Adrenal gland (tissue), 5 donors: ENCODE measurements at regions not wholly inside any gene's neighbourhood (a gene's known extent, or its start where the extent isn't known, plus 50 kb on each side); places are given as distances from the start of the nearest gene placed in this dataset.

Source experiments
- POLR2A ChIP-seq, 2 donors: fragments of 450-650 bp; IDR thresholded peaks; one replicate each; pipeline ENCODE4 v1.6.1; 2017; ENCODE audit warnings: antibody characterized with exemption in 2 of 2, mild to moderate bottlenecking in 2 of 2, moderate library complexity in 1 of 2
- TF ChIP-seq, protein P1 (sequence below), 6 experiments: fragments of 450-650 bp in 4 of 6; fragments of 200-600 bp in 2 of 6; sonication (generic) in 1 of 6; IDR thresholded peaks; 1 replicate in 5 of 6; 2 replicates in 1 of 6; pipeline versions ENCODE4 v1.5.1 to v1.8.0; 2016 to 2021; ENCODE audit warnings: antibody characterized with exemption in 6 of 6, mild to moderate bottlenecking in 2 of 6, moderate library complexity in 1 of 6
- donor health status: DM: no; HTN: no; CAD: no.

DNA sequence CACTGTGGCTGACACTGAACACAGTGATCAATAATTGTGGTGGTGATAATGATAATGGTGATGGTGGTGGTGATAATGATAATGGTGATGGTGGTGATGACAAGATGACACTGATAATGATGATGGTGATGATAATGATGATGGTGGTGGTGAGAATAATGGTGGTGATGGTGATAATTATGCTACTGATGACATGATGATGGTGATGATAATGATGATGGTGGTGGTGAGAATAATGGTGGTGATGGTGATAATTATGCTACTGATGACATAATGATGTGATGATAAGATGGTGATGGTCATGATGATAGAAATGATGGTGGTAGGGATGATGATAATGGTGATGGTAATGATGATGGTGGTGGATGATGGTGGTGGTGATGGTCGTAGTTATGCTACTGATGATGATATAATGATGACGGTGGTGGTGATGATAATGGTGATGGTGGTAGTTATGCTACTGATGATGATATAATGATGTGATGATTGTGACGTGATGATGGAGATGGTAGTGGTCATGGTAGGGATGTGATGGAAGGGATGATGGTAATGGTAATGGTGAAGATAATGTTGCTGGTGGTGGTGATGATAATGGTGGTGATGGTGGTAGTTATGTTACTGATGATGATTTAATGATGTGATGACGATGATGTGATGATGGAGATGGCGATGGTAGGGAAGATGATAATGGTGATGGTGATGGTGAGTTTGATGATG is 356.5 kb upstream of the CDH4 start:
- TF ChIP-seq, protein P1, sequence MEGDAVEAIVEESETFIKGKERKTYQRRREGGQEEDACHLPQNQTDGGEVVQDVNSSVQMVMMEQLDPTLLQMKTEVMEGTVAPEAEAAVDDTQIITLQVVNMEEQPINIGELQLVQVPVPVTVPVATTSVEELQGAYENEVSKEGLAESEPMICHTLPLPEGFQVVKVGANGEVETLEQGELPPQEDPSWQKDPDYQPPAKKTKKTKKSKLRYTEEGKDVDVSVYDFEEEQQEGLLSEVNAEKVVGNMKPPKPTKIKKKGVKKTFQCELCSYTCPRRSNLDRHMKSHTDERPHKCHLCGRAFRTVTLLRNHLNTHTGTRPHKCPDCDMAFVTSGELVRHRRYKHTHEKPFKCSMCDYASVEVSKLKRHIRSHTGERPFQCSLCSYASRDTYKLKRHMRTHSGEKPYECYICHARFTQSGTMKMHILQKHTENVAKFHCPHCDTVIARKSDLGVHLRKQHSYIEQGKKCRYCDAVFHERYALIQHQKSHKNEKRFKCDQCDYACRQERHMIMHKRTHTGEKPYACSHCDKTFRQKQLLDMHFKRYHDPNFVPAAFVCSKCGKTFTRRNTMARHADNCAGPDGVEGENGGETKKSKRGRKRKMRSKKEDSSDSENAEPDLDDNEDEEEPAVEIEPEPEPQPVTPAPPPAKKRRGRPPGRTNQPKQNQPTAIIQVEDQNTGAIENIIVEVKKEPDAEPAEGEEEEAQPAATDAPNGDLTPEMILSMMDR (IDR thresholded peaks at IDR 0.05) = no peak
- no peak for TF ChIP-seq POLR2A (IDR thresholded peaks at IDR 0.05)
